HG03558 (cell line): ENCODE measurements at regions not wholly inside any gene's neighbourhood (a gene's known extent, or its start where the extent isn't known, plus 50 kb on each side); places are given as distances from the start of the nearest gene placed in this dataset.
"Not testable (repeated sequence)": the region's sequence is repeated elsewhere in the genome, so short reads cannot be mapped to it uniquely, and the experiment has no call there.

Source experiments
- ATAC-seq: cut with Tn5 transposase; IDR thresholded peaks from one replicate; pipeline ENCODE4 v1.9.1; 2021; ENCODE audit warnings: moderate number of reproducible peaks; ENCODE audit not compliant: unreplicated experiment; ENCODE audit errors: extremely low read depth

DNA sequence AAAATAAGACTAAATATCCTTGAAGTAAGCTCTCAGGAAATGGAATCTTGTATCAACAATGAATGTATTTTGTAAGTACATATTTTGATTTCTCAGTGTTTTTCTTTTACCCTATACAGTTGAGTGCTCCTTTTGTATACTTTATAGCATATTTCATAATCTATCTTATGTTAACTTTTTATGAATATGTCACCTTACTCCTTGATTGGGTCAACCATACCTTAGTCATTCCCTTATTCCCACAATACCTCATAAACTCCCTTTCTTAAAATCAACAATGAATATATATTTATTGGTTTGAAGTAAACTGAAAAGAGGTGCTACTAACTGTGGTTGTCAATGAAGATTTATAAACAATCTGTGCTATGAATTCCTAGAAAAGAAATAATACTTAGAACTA lies 686.2 kb downstream of the METTL15 start:
- no peak for ATAC-seq

DNA sequence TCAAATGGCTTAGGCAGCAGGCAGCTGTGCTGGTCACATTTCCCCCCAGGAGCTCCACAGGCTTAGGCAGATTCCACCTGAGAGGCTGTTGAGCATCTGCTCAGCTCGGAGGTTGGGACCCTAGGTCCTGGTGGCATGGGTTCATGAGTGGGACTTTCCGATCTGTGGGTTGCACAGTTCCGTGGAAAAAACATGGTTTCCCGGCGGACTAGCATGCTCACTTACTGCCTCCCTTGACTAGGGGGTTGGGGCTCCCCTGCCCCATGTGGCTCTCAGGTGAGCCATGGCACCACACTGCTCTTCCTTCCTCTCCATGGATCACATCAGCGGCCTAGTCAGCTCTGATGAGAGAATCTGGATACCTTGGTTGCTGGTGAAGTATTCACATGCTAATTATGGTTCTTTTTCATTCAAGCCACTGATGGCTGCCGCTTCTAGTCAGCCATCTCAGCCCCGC lies 685.1 kb downstream of the METTL15 start:
- no peak for ATAC-seq

DNA sequence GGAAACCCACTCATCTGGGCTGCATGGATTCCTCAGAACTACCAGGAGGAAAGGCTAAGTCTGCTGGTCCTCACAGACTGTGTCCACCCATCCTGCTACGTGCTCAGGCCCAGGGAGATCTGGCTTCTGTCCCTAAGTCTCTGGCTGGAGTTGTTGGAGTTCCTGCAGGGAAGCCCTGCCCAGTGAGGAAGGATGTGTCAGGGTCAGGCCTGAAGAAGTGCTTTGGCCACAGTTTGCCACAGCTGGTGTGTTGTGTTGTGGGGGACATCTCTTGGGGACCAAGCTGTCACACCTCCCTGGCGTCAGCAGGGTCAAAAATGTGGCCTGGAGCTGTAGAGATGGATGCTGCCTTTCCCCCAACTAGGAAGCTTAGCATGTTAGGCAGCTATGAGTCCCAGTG lies 684.7 kb downstream of the METTL15 start:
- no peak for ATAC-seq

DNA sequence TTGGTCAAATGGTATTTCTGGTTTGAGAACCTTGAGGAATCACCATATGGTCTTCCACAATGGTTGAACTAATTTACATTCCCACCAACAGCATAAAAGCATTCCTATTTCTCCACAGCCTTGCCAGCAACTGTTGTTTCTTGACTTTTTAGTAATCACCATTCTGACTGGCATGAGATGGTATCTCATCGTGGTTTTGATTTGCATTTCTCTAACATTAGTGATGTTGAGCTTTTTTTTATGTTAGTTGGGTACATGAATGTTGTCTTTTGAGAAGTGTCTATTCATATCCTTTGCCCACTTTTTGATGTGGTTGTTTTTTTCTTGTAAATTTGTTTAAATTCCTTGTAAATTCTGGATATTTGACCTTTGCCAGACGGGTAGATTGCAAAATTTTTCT lies 679.7 kb downstream of the METTL15 start:
- not testable (repeated sequence) for ATAC-seq

DNA sequence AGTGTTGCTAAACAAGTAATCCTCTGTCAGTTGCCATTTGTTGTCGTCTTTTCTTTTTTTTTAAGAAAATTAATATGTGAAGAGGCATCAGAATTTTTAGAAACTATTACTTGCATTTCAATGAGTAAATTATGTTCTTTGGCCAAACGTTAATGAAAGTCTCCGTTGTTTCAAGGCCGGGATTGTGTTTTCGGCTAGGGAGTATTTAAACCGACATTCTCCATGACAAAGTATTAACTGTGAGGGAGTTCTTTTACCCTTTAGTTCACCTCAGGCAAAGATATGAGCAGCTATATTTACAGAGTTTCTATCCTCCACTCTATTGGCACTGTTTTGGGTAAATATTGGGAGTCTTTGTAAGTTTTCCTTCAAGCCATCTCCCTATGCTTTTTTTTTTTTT lies 668.9 kb downstream of the METTL15 start:
- ATAC-seq: no peak

DNA sequence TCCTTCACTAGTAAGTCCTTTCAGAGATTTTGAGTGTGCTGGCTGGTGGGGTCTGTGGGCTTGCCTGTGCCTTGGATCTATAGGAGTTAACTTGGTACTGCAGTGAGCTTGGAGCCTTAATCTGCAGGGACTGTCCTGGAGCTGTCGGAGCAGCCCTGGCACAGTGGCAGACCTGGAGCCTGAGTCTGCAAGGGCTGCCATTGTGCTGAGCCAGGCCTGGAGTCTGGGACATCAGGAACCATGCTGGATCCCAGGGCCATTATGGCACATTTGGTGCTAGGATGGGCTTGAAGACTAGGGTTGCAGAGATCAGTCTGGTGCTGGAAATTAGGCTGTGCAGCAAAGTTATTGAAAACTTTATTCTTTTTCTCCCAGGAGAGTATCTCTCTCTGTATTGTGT lies 665.4 kb downstream of the METTL15 start:
- ATAC-seq: no peak

DNA sequence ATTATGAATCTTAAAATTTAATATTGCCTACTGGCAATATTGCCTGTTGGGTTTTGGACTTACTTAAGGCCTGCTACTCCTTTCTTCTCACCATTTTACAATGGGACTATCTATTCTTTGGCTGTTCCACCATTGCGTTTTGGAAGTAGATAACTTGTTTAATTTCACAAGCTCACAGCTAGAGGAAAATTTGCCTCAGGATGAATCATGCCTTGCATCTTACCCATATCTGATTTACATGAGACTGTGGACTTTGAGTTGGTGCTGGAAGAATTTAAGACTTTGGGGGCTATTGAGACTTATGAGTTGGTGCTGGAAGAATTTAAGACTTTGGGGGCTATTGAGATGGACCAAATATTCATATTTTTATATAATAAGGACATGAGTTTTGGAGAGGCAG lies 662.6 kb downstream of the METTL15 start:
- no peak for ATAC-seq

DNA sequence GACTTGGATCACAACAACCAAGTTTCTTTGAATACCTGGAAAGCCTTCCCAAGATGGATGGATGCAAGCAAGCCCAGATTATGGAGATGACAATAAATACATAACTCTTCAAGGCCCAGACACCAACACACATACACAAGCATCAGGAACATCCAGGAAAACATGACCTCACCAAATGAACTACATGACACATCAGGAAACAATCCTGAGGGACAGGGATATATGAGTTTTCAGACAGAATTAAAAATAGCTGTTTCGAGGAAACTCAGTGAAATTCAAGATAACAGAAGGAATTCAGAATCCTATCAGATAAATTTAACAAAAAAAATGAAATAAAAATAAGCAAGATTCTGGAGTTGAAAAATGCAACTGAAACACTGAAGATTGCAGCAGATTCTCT lies 659.4 kb downstream of the METTL15 start:
- no peak for ATAC-seq

DNA sequence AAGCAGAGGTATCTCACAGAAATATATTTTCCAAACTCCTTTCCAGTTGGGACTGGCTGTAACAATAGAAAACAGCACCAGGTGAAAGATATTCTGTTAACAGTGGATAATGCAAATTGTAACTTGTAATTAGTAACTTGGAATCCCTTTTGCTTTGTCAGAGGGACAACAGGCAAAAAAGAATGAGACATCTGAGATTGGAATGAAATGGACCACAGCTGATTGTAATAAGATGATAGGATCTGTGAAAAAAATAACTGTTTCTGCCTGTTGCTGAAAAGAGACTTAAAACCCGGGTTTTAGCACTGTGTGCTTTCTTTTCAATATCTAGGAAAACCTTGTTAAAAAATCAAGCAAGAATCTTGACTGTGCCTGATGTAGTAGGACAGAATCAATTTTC lies 655.7 kb downstream of the METTL15 start:
- ATAC-seq: no peak

DNA sequence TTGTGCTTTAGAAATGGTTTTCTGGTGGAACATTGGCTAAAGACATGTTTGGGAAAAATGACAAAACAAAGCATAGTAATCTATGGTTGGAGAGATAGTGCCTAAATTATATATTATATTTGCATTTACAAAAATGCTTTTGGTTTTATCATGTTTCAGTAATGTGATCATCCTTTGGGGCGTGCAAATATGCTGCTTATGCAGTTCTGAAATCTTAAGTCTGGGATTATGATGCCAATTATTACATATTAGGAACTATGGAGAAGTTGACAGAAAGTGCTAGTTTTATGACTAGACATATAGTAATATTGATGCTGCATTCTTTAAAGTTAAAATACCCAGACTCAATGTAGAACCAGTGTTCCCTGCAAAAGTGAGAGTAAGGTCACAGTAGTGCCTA lies 655.0 kb downstream of the METTL15 start:
- no peak for ATAC-seq

DNA sequence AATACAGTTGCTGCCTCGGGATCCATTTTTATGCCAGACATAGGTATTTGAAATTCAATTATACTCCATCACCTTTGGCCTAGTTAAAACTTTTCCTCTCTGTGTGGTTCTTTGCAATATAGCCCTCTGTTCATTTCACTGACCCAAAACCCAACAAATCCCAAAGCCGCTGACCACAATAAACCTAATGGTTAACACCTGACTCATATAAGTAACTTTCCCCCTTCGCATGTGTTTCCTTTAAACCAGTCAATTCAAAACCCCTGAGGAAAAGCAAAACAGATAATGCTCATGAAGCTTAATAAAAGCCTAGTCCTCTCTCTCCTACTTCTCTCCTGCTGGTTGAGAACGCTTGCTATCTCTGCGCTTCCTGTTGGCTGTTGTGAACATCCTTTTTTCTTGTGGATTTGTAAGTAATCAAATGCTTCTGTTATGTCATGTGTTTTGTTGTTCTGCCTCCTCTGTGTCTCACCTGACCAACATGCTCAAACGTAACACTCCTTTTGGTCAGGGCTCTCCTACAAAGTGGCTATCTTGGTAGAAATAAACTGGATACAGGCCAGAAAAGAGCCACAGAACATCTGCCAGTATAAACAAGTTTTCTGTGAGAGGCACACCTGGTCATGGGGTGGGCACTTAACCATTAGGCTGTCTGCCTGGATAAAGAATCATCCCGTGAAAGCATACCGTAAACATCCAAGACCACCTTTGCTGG lies 652.6 kb downstream of the METTL15 start:
- ATAC-seq: no peak

DNA sequence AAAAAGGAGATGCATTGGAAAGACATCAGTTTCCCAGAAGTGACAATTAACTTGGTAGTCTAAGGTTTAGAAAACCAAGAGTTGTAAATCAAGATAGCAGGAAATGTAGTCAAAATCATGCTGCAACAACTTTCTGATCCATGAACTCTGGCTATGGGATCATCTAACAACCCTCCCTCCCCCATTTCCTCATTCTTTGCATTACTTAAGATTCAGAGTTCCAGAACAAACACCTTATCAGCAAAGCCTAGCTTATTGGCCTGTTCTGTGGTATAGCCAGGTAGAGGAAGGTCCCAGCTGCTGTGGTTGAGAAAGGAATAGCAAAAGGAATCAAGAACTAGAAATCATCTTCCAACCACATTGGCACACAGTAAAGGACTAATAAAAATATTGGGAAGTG lies 651.1 kb downstream of the METTL15 start:
- ATAC-seq: no peak

DNA sequence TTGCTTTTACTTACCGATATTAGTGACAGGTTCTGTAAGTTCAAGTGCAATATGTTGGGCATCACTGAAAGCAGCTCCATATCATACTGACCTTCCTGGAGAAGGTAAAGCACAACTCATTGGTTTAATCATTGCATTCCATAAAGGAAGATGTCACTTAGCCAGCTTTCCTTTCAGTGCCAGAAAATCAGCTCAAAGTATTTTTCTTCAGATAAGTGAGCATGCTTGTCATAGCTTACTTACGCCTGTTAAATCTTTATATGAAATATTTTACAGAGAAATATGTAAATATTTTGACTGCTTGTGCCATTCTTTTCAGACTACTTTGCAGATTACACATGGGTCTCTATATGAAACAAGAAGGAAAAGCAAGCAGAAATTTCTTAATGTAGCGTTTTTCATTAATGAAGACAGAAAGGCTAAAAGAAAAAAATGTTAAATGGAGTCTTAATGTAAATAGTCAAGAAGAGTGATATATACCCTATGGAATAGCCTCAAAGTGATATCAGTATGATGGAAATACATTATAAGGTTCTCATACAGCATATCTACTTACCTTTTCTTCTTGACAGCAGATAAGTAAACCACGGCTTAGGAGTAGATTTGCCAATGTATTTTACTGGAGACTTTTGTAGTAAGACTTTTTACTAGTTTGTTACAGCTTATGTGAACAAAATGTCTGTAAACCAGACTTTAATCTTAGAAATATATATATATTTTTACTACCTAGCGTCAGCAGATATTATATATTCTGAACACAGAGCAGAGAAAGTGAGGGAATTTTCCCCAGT lies 649.7 kb downstream of the METTL15 start:
- no peak for ATAC-seq

DNA sequence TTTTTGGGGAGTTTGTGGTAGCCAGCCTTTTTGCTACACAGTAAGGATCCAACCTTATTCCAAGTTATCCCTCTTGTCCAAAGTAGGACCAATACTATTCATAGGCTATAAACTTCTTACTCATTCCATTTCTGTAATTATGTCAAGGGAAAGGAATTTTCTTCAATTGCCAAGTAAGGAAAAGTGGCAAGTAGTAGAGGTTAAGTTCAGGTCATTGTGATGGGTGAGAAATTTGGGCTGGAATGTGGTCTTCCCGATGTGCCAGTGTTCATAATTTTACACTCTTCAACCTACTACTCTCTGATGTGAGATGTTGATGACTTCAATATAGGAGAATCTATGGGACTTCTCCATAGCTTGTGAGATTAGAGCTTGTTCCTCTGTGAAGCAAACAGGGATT lies 648.8 kb downstream of the METTL15 start:
- no peak for ATAC-seq

DNA sequence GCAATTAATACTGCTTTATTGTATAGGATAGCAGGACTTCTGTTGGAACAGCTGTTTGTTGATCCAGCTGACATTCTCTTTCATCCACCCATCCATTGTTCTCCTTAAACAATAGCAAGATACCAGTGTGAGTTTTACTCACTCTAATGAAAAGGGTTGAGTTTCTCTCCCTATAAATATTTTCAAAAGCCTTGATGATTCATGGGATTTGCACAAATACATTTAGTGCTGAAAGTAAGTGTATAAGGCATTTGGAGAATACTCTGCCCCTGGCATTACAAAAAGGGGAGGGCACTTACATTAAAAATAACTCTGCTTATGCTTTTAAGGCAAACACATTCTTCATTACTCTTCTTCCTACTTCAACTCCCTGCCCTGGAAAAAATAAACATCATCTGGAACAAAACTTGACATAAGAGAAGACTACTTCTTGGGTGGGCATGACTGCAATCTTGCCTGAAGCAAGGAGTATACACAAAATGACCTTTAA lies 634.9 kb downstream of the METTL15 start:
- no peak for ATAC-seq

DNA sequence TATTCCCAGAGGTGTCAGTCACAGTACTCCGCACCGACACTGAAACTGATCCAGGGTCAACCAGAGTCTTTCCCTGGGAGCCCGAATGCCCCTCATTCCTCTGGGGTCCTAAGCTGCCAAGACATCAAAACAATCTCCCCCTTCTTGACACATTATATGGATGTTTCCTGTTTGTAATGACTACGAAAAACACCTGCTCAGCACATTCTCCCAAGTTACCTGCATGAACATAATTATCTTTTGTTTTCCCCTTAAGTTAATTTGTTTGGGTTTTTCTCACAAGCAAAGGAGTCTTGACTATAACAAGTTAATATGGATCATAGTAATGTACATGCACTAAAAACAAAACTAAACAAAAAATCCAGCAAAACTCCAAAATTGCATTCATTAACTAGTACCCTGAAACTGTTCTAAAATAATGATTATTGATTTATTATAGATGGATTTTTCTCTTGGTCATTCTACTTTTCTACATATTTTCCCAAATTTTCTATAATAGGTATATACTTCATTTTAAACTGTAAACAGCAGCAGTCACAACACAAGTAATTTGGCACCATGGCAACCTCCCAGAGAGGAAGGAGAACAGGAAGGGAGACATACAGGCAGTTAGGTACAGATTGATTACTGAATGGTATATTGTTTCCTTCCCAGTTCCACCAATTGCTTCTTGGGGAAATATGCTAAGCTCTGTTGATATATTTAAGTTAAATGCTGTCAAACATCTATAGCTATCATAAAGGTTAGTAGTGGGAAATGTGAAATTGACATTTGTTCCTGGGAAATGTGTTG lies 631.5 kb downstream of the METTL15 start:
- no peak for ATAC-seq

DNA sequence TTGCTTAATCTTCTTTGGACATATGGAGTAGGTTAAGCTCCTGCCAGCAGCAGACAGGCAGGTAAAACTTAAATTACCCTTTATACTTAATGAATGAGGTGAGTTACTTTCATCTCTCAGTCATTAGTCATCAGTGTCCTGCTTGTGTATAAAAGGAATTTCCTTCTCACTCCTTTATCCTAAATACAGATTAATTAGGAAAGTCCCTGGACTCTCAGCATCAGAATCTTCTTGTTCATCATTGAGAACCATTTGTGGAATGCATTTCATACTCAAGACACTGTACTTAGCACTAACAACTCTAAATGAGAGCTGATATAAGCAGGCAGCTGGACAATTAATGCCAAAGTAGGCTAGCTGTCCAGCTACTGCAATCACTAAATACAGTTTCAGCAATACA lies 630.4 kb downstream of the METTL15 start:
- no peak for ATAC-seq

DNA sequence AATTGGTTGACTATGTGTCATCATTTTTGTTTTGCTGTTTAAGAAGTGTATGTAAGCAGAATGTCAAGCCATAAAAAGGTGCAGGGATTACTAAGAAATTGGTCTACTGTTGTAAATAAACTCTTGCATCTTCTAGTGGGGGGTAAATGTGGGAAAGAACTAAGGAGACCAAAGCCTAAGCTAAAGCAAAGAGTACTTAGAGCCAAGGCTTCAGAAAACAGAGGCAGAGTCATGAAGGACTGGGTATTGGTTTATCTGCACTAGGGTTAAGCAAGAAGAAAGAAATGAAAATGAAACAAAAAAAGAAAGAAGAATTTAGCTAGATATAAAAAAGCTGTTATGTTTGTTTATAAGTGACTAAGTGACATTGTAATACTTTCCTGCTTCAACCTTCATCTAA lies 628.1 kb downstream of the METTL15 start:
- no peak for ATAC-seq

DNA sequence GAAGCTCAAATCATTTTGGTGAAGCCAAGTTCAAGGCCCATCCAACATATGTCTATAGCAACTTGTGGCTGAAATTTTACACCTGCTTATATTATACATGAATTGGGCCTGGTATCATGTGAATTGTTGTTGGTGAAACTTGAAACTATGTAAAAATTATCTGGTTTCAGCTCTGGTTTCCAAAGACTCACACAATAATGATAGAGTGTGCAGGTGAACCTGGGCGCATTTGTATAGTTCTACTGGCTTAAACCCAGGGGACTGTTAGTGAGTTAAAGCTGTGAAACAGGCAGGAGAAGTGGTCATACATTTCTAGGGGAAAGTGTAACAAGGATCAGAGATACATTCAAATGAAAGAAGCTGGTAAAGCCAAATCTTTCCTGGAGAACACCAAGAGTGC lies 627.3 kb downstream of the METTL15 start:
- ATAC-seq: no peak

DNA sequence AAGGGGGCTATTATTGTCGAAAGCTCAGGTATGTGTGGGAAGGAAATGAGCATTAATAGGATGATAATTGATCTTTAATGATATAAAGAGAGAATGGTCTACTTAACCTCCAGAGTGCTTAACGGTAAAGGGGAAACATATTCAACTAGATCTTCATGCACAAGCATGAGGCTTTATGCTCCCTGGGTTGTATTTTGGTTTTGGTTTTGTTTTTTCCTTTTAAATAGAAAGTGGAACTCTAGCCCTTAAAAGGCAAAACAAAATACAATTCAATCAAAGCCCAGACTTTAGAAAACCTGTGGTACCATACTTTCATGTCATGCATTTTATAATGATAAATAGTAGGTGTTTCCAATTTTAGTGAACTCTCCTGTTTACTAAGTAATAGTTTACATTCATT lies 622.7 kb downstream of the METTL15 start:
- ATAC-seq: no peak

DNA sequence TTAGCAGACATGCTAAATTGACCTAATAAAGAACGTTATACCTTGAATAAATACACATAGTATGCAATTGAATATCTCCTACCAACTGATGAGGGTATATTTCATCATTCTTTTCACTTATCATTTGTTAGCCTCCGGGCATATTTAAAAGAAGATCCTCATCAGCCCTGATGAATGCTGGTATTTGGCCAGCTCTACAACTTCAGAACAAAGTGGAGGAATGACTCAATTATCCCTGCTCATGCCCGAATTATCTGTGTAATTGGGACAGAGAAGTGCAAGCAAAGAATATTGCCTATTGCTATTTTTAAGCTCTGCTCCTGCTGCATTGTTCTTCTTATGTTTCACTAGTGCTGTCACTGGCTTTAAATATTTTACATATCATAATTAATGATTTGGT lies 622.1 kb downstream of the METTL15 start:
- ATAC-seq: no peak
